22Rv1 (cell line): ENCODE measurements at regions not wholly inside any gene's neighbourhood (a gene's known extent, or its start where the extent isn't known, plus 50 kb on each side); places are given as distances from the start of the nearest gene placed in this dataset.

ENCODE experiments used
- H3K27ac ChIP-seq: fragments of 450-650 bp; 2 replicates; pipeline ENCODE4 v1.5.1; 2017
- CTCF ChIP-seq: fragments of 450-650 bp; IDR thresholded peaks from 2 replicates; pipeline ENCODE4 v1.5.1; 2017; ENCODE audit warnings: mild to moderate bottlenecking
- ZFX ChIP-seq: fragments of 450-650 bp; IDR thresholded peaks from 2 replicates; pipeline ENCODE4 v1.6.1; 2017; ENCODE audit warnings: antibody characterized with exemption, borderline replicate concordance

GRCh38 chr12:30219047-30219446, 435.3 kb upstream of the TMTC1 start:
- no peak overlapping the region for H3K27ac ChIP-seq
- TF ChIP-seq CTCF (no peak), ZFX (no peak)

- no peak for TF ChIP-seq ZFX
- no peak for TF ChIP-seq CTCF
These were observed 434.3 kb upstream of the TMTC1 start for GRCh38 chr12:30218073-30218472.

GRCh38 chr12:30213166-30213565, 429.4 kb upstream of the TMTC1 start:
- TF ChIP-seq ZFX (no peak), CTCF (no peak)
- H3K27ac ChIP-seq = no peak overlapping the region

More at GRCh38 chr12:30218073-30218472, 434.3 kb upstream of the TMTC1 start:
- no peak overlapping the region for H3K27ac ChIP-seq

- TF ChIP-seq CTCF (no peak), ZFX (no peak)
These were observed 428.0 kb upstream of the TMTC1 start for GRCh38 chr12:30211743-30212142.

GRCh38 chr12:30203981-30204380, 420.2 kb upstream of the TMTC1 start:
- H3K27ac ChIP-seq = no peak overlapping the region
- TF ChIP-seq CTCF (no peak), ZFX (no peak)

More at GRCh38 chr12:30211743-30212142, 428.0 kb upstream of the TMTC1 start:
- H3K27ac ChIP-seq = no peak overlapping the region

GRCh38 chr12:30202521-30203254, 418.9 kb upstream of the TMTC1 start:
- no peak overlapping the region for H3K27ac ChIP-seq
- TF ChIP-seq ZFX (no peak), CTCF (no peak)

- TF ChIP-seq ZFX (no peak), CTCF (no peak)
- H3K27ac ChIP-seq = no peak overlapping the region
These were observed 417.8 kb upstream of the TMTC1 start for GRCh38 chr12:30201301-30202160.
